IMR-90 (cell line): ENCODE measurements at regions not wholly inside any gene's neighbourhood (a gene's known extent, or its start where the extent isn't known, plus 50 kb on each side); places are given as distances from the start of the nearest gene placed in this dataset.
A peak's percentile ranks its signal among the peaks of the same experiment; 100 is the strongest.

ENCODE experiments used
- ATAC-seq: fragments of 200-7000 bp; cut with Tn5 transposase; 2 replicates; pipeline ENCODE4 v1.9.1; 2020; ENCODE audit warnings: low read depth, mild to moderate bottlenecking, moderate library complexity
- BruUV-seq: library from RNA; stranded (reverse); fragments of 400-500 nt; replicated peaks from 2 replicates; lab custom pipeline; 2021; lab: Mats Ljungman, UMichigan
- CTCF ChIA-PET: fragments of 300-600 bp; formaldehyde crosslinking; extraction: SDS; loops from one replicate; lab custom pipeline; 2021; ENCODE audit warnings: antibody characterized with exemption; lab: Yijun Ruan, JAX
- POLR2A ChIA-PET: fragments of 300-600 bp; sonication (Branson Sonifier 250); formaldehyde crosslinking; loops from one replicate; lab custom pipeline; 2022; ENCODE audit warnings: antibody characterized with exemption; ENCODE audit not compliant: unreplicated experiment; lab: Charles Lee
- DNase-seq: peaks from one replicate; pipeline ENCODE4 v3.0.0; 2013
- H2AFZ ChIP-seq: replicated peaks from 2 replicates; pipeline ENCODE3; 2013; ENCODE audit warnings: low read length, mild to moderate bottlenecking; ENCODE audit not compliant: poor library complexity
- H2AK5ac ChIP-seq: 2 replicates; pipeline ENCODE4 v1.6.1; 2013; ENCODE audit warnings: low read depth, low read length, inconsistent platforms
- H2AK9ac ChIP-seq: replicated peaks from 2 replicates; pipeline ENCODE3; 2013; ENCODE audit warnings: mild to moderate bottlenecking, low read depth, low read length, moderate library complexity; ENCODE audit not compliant: poor library complexity
- H2BK120ac ChIP-seq: 2 replicates; pipeline ENCODE4 v1.6.1; 2013; ENCODE audit warnings: low read depth, low read length, inconsistent platforms
- H2BK15ac ChIP-seq: 3 replicates; pipeline ENCODE4 v1.6.1; 2013; ENCODE audit warnings: low read depth, low read length, inconsistent platforms
- H2BK20ac ChIP-seq: 2 replicates; pipeline ENCODE4 v1.6.1; 2013; ENCODE audit warnings: low read depth, mild to moderate bottlenecking, inconsistent platforms, low read length, moderate library complexity
- H2BK5ac ChIP-seq: 2 replicates; pipeline ENCODE4 v1.6.1; 2013; ENCODE audit warnings: mild to moderate bottlenecking, low read depth, low read length, inconsistent platforms; ENCODE audit not compliant: poor library complexity, severe bottlenecking
- H3K14ac ChIP-seq: replicated peaks from 2 replicates; pipeline ENCODE4 v1.6.1; 2013; ENCODE audit warnings: low read depth, low read length, inconsistent platforms
- H3K18ac ChIP-seq: 2 replicates; pipeline ENCODE4 v1.6.1; 2013; ENCODE audit warnings: low read depth, low read length, control low read depth
- H3K23ac ChIP-seq: 2 replicates; pipeline ENCODE4 v1.6.1; 2013; ENCODE audit warnings: low read depth, low read length, inconsistent platforms
- H3K27ac ChIP-seq: 2 replicates; pipeline ENCODE4 v1.5.1; 2013; ENCODE audit warnings: mild to moderate bottlenecking, control low read depth, low read length; ENCODE audit not compliant: insufficient read depth
- H3K27me3 ChIP-seq: 2 replicates; pipeline ENCODE4 v1.6.1; 2013; ENCODE audit warnings: low read length; ENCODE audit not compliant: control insufficient read depth, insufficient read depth
- H3K36me3 ChIP-seq: 2 replicates; pipeline ENCODE4 v1.6.1; 2013; ENCODE audit warnings: low read length, mixed read lengths; ENCODE audit not compliant: control insufficient read depth, insufficient read depth
- H3K4ac ChIP-seq: 2 replicates; pipeline ENCODE4 v1.6.1; 2013; ENCODE audit warnings: low read depth, low read length, inconsistent platforms
- H3K4me1 ChIP-seq: 2 replicates; pipeline ENCODE4 v1.6.1; 2013; ENCODE audit warnings: low read length, mixed read lengths; ENCODE audit not compliant: control insufficient read depth, insufficient read depth
- H3K4me2 ChIP-seq: 2 replicates; pipeline ENCODE4 v1.6.1; 2013; ENCODE audit warnings: low read depth, mild to moderate bottlenecking, control low read depth, low read length, moderate library complexity
- H3K4me3 ChIP-seq: 2 replicates; pipeline ENCODE4 v1.5.1; 2013; ENCODE audit warnings: low read depth, mild to moderate bottlenecking, control low read depth, low read length, moderate library complexity; ENCODE audit not compliant: insufficient read depth
- H3K56ac ChIP-seq: 2 replicates; pipeline ENCODE4 v1.6.1; 2013; ENCODE audit warnings: low read length, inconsistent platforms; ENCODE audit not compliant: insufficient read depth; ENCODE audit errors: extremely low read depth
- H3K79me1 ChIP-seq, 2 experiments: 2 replicates each; pipeline ENCODE4 v1.6.1; 2013; ENCODE audit warnings: low read length in 2 of 2, inconsistent platforms in 1 of 2, low read depth in 1 of 2
- H3K9ac ChIP-seq: 2 replicates; pipeline ENCODE4 v1.6.1; 2013; ENCODE audit warnings: low read depth, low read length, control low read depth
- H3K9me1 ChIP-seq: 2 replicates; pipeline ENCODE4 v1.6.1; 2013; ENCODE audit warnings: low read length, inconsistent platforms; ENCODE audit not compliant: insufficient read depth
- H3K9me3 ChIP-seq: 2 replicates; pipeline ENCODE4 v1.6.1; 2013; ENCODE audit warnings: low read length; ENCODE audit not compliant: control insufficient read depth, insufficient read depth
- H4K20me1 ChIP-seq: 2 replicates; pipeline ENCODE4 v1.6.1; 2013; ENCODE audit warnings: low read length, inconsistent platforms; ENCODE audit not compliant: insufficient read depth
- H4K5ac ChIP-seq: 2 replicates; pipeline ENCODE4 v1.6.1; 2013; ENCODE audit warnings: mild to moderate bottlenecking, low read depth, low read length, control low read depth
- H4K8ac ChIP-seq, 2 experiments: 2 replicates each; pipeline ENCODE4 v1.6.1; 2013; ENCODE audit warnings: low read depth in 2 of 2, low read length in 2 of 2, control low read depth in 1 of 2, inconsistent platforms in 1 of 2
- H4K91ac ChIP-seq: 2 replicates; pipeline ENCODE4 v1.6.1; 2013; ENCODE audit warnings: low read depth, low read length, inconsistent platforms; ENCODE audit not compliant: insufficient read depth
- BHLHE40 ChIP-seq: fragments of 150-350 bp; IDR thresholded peaks from 2 replicates; pipeline ENCODE4 v1.6.1; 2016; ENCODE audit warnings: mild to moderate bottlenecking, low read depth, low read length
- CEBPB ChIP-seq: IDR thresholded peaks from 2 replicates; pipeline ENCODE4 v1.6.1; 2012; ENCODE audit warnings: low read depth, low read length, improper control_type of control experiment
- CHD1 ChIP-seq: IDR thresholded peaks from 2 replicates; pipeline ENCODE4 v1.6.1; 2012; ENCODE audit warnings: low read depth, low read length, improper control_type of control experiment
- ELK1 ChIP-seq: fragments of 150-350 bp; IDR thresholded peaks from 2 replicates; pipeline ENCODE4 v1.6.1; 2016; ENCODE audit warnings: low read depth, mild to moderate bottlenecking, low read length, moderate library complexity, borderline replicate concordance
- MAFK ChIP-seq: IDR thresholded peaks from 2 replicates; pipeline ENCODE4 v1.6.1; 2012; ENCODE audit warnings: low read depth, low read length, improper control_type of control experiment
- MAZ ChIP-seq: IDR thresholded peaks from 2 replicates; pipeline ENCODE4 v1.6.1; 2012; ENCODE audit warnings: low read depth, mild to moderate bottlenecking, low read length, improper control_type of control experiment, moderate library complexity, borderline replicate concordance
- MXI1 ChIP-seq: IDR thresholded peaks from 2 replicates; pipeline ENCODE4 v1.6.1; 2012; ENCODE audit warnings: low read depth, mild to moderate bottlenecking, low read length, moderate library complexity, borderline replicate concordance
- POLR2A ChIP-seq: IDR thresholded peaks from 2 replicates; pipeline ENCODE4 v1.6.1; 2012; ENCODE audit warnings: mild to moderate bottlenecking, low read depth, low read length
- RAD21 ChIP-seq: IDR thresholded peaks from 2 replicates; pipeline ENCODE4 v1.6.1; 2012; ENCODE audit warnings: low read length, improper control_type of control experiment
- RFX5 ChIP-seq: IDR thresholded peaks from 2 replicates; pipeline ENCODE4 v1.8.0; 2012; ENCODE audit warnings: low read depth, mild to moderate bottlenecking, low read length, moderate library complexity
- SMC3 ChIP-seq: fragments of 150-350 bp; IDR thresholded peaks from 2 replicates; pipeline ENCODE4 v1.6.1; 2016; ENCODE audit warnings: low read depth, mild to moderate bottlenecking, antibody characterized with exemption, low read length, moderate library complexity
- USF2 ChIP-seq: fragments of 150-350 bp; IDR thresholded peaks from 2 replicates; pipeline ENCODE4 v1.6.1; 2017; ENCODE audit warnings: mild to moderate bottlenecking, antibody characterized with exemption, low read length, low read depth
- whole genome bisulfite sequencing, 2 experiments: methylation state at CpG; one replicate each; pipeline versions ENCODE4 v1.1.5 to v1.1.7; 2013; ENCODE audit warnings: missing lambda C conversion rate in 2 of 2; ENCODE audit not compliant: insufficient read length in 1 of 2; ENCODE audit errors: extremely low coverage in 2 of 2; 5-methylcytosine and 5-hydroxymethylcytosine counted together
- dilution Hi-C: fragments of 300-500 bp; cut with HindIII; formaldehyde crosslinking; loops from one replicate; pipeline ENCODE4 v1.14.3; 2018; ENCODE audit warnings: low sequenced_read_pairs; ENCODE audit not compliant: unreplicated experiment
- in situ Hi-C: fragments of 300-500 bp; cut with MboI; formaldehyde crosslinking; loops from 3 replicates; pipeline ENCODE4 v1.14.3; 2019; ENCODE audit warnings: low sequenced_read_pairs, inconsistent platforms, mixed read lengths
- intact Hi-C: fragments of 100-400 bp; cut with micrococcal nuclease; formaldehyde crosslinking; loops from 2 replicates; pipeline ENCODE4 v1.10.0; 2022

GRCh38 chr15:95760508-95760907 lies 570.0 kb upstream of the NR2F2 start:
- H3K14ac ChIP-seq: no peak overlapping the region
- no peak overlapping the region for H2BK120ac ChIP-seq
- no peak overlapping the region for H2BK5ac ChIP-seq
- no peak overlapping the region for H3K27ac ChIP-seq
- H3K4me3 ChIP-seq: no peak overlapping the region
- H3K36me3 ChIP-seq: no peaks in the 10 kb centered on the region
- H3K9me1 ChIP-seq: no peaks in the 10 kb centered on the region
- H3K4ac ChIP-seq: no peak overlapping the region
- no peak overlapping the region for H3K23ac ChIP-seq
- H4K20me1 ChIP-seq: no peaks in the 10 kb centered on the region
- TF ChIP-seq ELK1 (no peak), MAFK (no peak), CHD1 (no peak), SMC3 (no peak), BHLHE40 (no peak), USF2 (no peak), RFX5 (no peak), CEBPB (no peak), RAD21 (no peak), MXI1 (no peak), MAZ (no peak), POLR2A (no peak)
- no peak overlapping the region for H2BK20ac ChIP-seq
- dilution Hi-C loops: no loop called here
- in situ Hi-C loops: no loop called here
- no peak overlapping the region for H3K9ac ChIP-seq
- CTCF ChIA-PET: interaction anchor here (0.7 kb wide), 1 partner anchor 110 kb away, joined by 3 read pairs; no protein-coding TSS in a partner anchor
- H4K8ac ChIP-seq: no peak overlapping the region
- no peaks in the 10 kb centered on the region for H3K27me3 ChIP-seq
- H2AK5ac ChIP-seq: no peak overlapping the region
- no peak overlapping the region for H4K5ac ChIP-seq
- no peak overlapping the region for H4K91ac ChIP-seq
- DNase-seq (no peak), ATAC-seq (no peak)
- no peak overlapping the region for H2AK9ac ChIP-seq
- H3K4me1 ChIP-seq: no peaks in the 10 kb centered on the region
- no peak overlapping the region for H2BK15ac ChIP-seq
- no peak overlapping the region for H3K56ac ChIP-seq
- intact Hi-C loops: loop anchor here (10.0 kb wide), 1 partner anchor 564 kb away; no protein-coding TSS in a partner anchor
- POLR2A ChIA-PET: no interaction called here
- WGBS, 2 experiments: 81% methylated on average over 3 of the region's 5 CpGs; no CpG with 5 or more reads in 1 of the 2 experiments
- no peaks in the 10 kb centered on the region for H3K9me3 ChIP-seq
- H3K18ac ChIP-seq: no peak overlapping the region
- peak overlapping the region; percentile 43 for H2AFZ ChIP-seq
- no TSS peak for BruUV-seq
- H3K4me2 ChIP-seq: no peak overlapping the region
- H3K79me1 ChIP-seq: no peaks in the 10 kb centered on the region
